IMR-90 (cell line): ENCODE measurements at regions not wholly inside any gene's neighbourhood (a gene's known extent, or its start where the extent isn't known, plus 50 kb on each side); places are given as distances from the start of the nearest gene placed in this dataset.

Source experiments
- ATAC-seq: fragments of 200-7000 bp; cut with Tn5 transposase; 2 replicates; pipeline ENCODE4 v1.9.1; 2020; ENCODE audit warnings: low read depth, mild to moderate bottlenecking, moderate library complexity
- BruUV-seq: library from RNA; stranded (reverse); fragments of 400-500 nt; replicated peaks from 2 replicates; lab custom pipeline; 2021; lab: Mats Ljungman, UMichigan
- CTCF ChIA-PET: fragments of 300-600 bp; formaldehyde crosslinking; extraction: SDS; loops from one replicate; lab custom pipeline; 2021; ENCODE audit warnings: antibody characterized with exemption; lab: Yijun Ruan, JAX
- POLR2A ChIA-PET: fragments of 300-600 bp; sonication (Branson Sonifier 250); formaldehyde crosslinking; loops from one replicate; lab custom pipeline; 2022; ENCODE audit warnings: antibody characterized with exemption; ENCODE audit not compliant: unreplicated experiment; lab: Charles Lee
- DNase-seq: peaks from one replicate; pipeline ENCODE4 v3.0.0; 2013
- H2AFZ ChIP-seq: replicated peaks from 2 replicates; pipeline ENCODE3; 2013; ENCODE audit warnings: low read length, mild to moderate bottlenecking; ENCODE audit not compliant: poor library complexity
- H2AK5ac ChIP-seq: 2 replicates; pipeline ENCODE4 v1.6.1; 2013; ENCODE audit warnings: low read depth, low read length, inconsistent platforms
- H2AK9ac ChIP-seq: replicated peaks from 2 replicates; pipeline ENCODE3; 2013; ENCODE audit warnings: mild to moderate bottlenecking, low read depth, low read length, moderate library complexity; ENCODE audit not compliant: poor library complexity
- H2BK120ac ChIP-seq: 2 replicates; pipeline ENCODE4 v1.6.1; 2013; ENCODE audit warnings: low read depth, low read length, inconsistent platforms
- H2BK15ac ChIP-seq: 3 replicates; pipeline ENCODE4 v1.6.1; 2013; ENCODE audit warnings: low read depth, low read length, inconsistent platforms
- H2BK20ac ChIP-seq: 2 replicates; pipeline ENCODE4 v1.6.1; 2013; ENCODE audit warnings: low read depth, mild to moderate bottlenecking, inconsistent platforms, low read length, moderate library complexity
- H2BK5ac ChIP-seq: 2 replicates; pipeline ENCODE4 v1.6.1; 2013; ENCODE audit warnings: mild to moderate bottlenecking, low read depth, low read length, inconsistent platforms; ENCODE audit not compliant: poor library complexity, severe bottlenecking
- H3K14ac ChIP-seq: replicated peaks from 2 replicates; pipeline ENCODE4 v1.6.1; 2013; ENCODE audit warnings: low read depth, low read length, inconsistent platforms
- H3K18ac ChIP-seq: 2 replicates; pipeline ENCODE4 v1.6.1; 2013; ENCODE audit warnings: low read depth, low read length, control low read depth
- H3K23ac ChIP-seq: 2 replicates; pipeline ENCODE4 v1.6.1; 2013; ENCODE audit warnings: low read depth, low read length, inconsistent platforms
- H3K27ac ChIP-seq: 2 replicates; pipeline ENCODE4 v1.5.1; 2013; ENCODE audit warnings: mild to moderate bottlenecking, control low read depth, low read length; ENCODE audit not compliant: insufficient read depth
- H3K27me3 ChIP-seq: 2 replicates; pipeline ENCODE4 v1.6.1; 2013; ENCODE audit warnings: low read length; ENCODE audit not compliant: control insufficient read depth, insufficient read depth
- H3K36me3 ChIP-seq: 2 replicates; pipeline ENCODE4 v1.6.1; 2013; ENCODE audit warnings: low read length, mixed read lengths; ENCODE audit not compliant: control insufficient read depth, insufficient read depth
- H3K4ac ChIP-seq: 2 replicates; pipeline ENCODE4 v1.6.1; 2013; ENCODE audit warnings: low read depth, low read length, inconsistent platforms
- H3K4me1 ChIP-seq: 2 replicates; pipeline ENCODE4 v1.6.1; 2013; ENCODE audit warnings: low read length, mixed read lengths; ENCODE audit not compliant: control insufficient read depth, insufficient read depth
- H3K4me2 ChIP-seq: 2 replicates; pipeline ENCODE4 v1.6.1; 2013; ENCODE audit warnings: low read depth, mild to moderate bottlenecking, control low read depth, low read length, moderate library complexity
- H3K4me3 ChIP-seq: 2 replicates; pipeline ENCODE4 v1.5.1; 2013; ENCODE audit warnings: low read depth, mild to moderate bottlenecking, control low read depth, low read length, moderate library complexity; ENCODE audit not compliant: insufficient read depth
- H3K56ac ChIP-seq: 2 replicates; pipeline ENCODE4 v1.6.1; 2013; ENCODE audit warnings: low read length, inconsistent platforms; ENCODE audit not compliant: insufficient read depth; ENCODE audit errors: extremely low read depth
- H3K79me1 ChIP-seq, 2 experiments: 2 replicates each; pipeline ENCODE4 v1.6.1; 2013; ENCODE audit warnings: low read length in 2 of 2, inconsistent platforms in 1 of 2, low read depth in 1 of 2
- H3K9ac ChIP-seq: 2 replicates; pipeline ENCODE4 v1.6.1; 2013; ENCODE audit warnings: low read depth, low read length, control low read depth
- H3K9me1 ChIP-seq: 2 replicates; pipeline ENCODE4 v1.6.1; 2013; ENCODE audit warnings: low read length, inconsistent platforms; ENCODE audit not compliant: insufficient read depth
- H3K9me3 ChIP-seq: 2 replicates; pipeline ENCODE4 v1.6.1; 2013; ENCODE audit warnings: low read length; ENCODE audit not compliant: control insufficient read depth, insufficient read depth
- H4K20me1 ChIP-seq: 2 replicates; pipeline ENCODE4 v1.6.1; 2013; ENCODE audit warnings: low read length, inconsistent platforms; ENCODE audit not compliant: insufficient read depth
- H4K5ac ChIP-seq: 2 replicates; pipeline ENCODE4 v1.6.1; 2013; ENCODE audit warnings: mild to moderate bottlenecking, low read depth, low read length, control low read depth
- H4K8ac ChIP-seq, 2 experiments: 2 replicates each; pipeline ENCODE4 v1.6.1; 2013; ENCODE audit warnings: low read depth in 2 of 2, low read length in 2 of 2, control low read depth in 1 of 2, inconsistent platforms in 1 of 2
- H4K91ac ChIP-seq: 2 replicates; pipeline ENCODE4 v1.6.1; 2013; ENCODE audit warnings: low read depth, low read length, inconsistent platforms; ENCODE audit not compliant: insufficient read depth
- BHLHE40 ChIP-seq: fragments of 150-350 bp; IDR thresholded peaks from 2 replicates; pipeline ENCODE4 v1.6.1; 2016; ENCODE audit warnings: mild to moderate bottlenecking, low read depth, low read length
- CEBPB ChIP-seq: IDR thresholded peaks from 2 replicates; pipeline ENCODE4 v1.6.1; 2012; ENCODE audit warnings: low read depth, low read length, improper control_type of control experiment
- FOS ChIP-seq: fragments of 150-350 bp; IDR thresholded peaks from 2 replicates; pipeline ENCODE4 v1.6.1; 2016; ENCODE audit warnings: low read depth, low read length
- MAFK ChIP-seq: IDR thresholded peaks from 2 replicates; pipeline ENCODE4 v1.6.1; 2012; ENCODE audit warnings: low read depth, low read length, improper control_type of control experiment
- MAZ ChIP-seq: IDR thresholded peaks from 2 replicates; pipeline ENCODE4 v1.6.1; 2012; ENCODE audit warnings: low read depth, mild to moderate bottlenecking, low read length, improper control_type of control experiment, moderate library complexity, borderline replicate concordance
- NFE2L2 ChIP-seq: fragments of 150-350 bp; IDR thresholded peaks from 2 replicates; pipeline ENCODE4 v1.6.1; 2016; ENCODE audit warnings: low read depth, mild to moderate bottlenecking, low read length
- SMC3 ChIP-seq: fragments of 150-350 bp; IDR thresholded peaks from 2 replicates; pipeline ENCODE4 v1.6.1; 2016; ENCODE audit warnings: low read depth, mild to moderate bottlenecking, antibody characterized with exemption, low read length, moderate library complexity
- WGBS, 2 experiments: methylation state at CpG; one replicate each; pipeline versions ENCODE4 v1.1.5 to v1.1.7; 2013; ENCODE audit warnings: missing lambda C conversion rate in 2 of 2; ENCODE audit not compliant: insufficient read length in 1 of 2; ENCODE audit errors: extremely low coverage in 2 of 2; 5-methylcytosine and 5-hydroxymethylcytosine counted together
- dilution Hi-C: fragments of 300-500 bp; cut with HindIII; formaldehyde crosslinking; loops from one replicate; pipeline ENCODE4 v1.14.3; 2018; ENCODE audit warnings: low sequenced_read_pairs; ENCODE audit not compliant: unreplicated experiment
- in situ Hi-C: fragments of 300-500 bp; cut with MboI; formaldehyde crosslinking; loops from 3 replicates; pipeline ENCODE4 v1.14.3; 2019; ENCODE audit warnings: low sequenced_read_pairs, inconsistent platforms, mixed read lengths
- intact Hi-C: fragments of 100-400 bp; cut with micrococcal nuclease; formaldehyde crosslinking; loops from 2 replicates; pipeline ENCODE4 v1.10.0; 2022

- Histone ChIP-seq H2AK5ac (no peak overlapping the region), H3K14ac (no peak overlapping the region), H3K79me1 (no peaks in the 10 kb centered on the region), H3K9me1 (no peaks in the 10 kb centered on the region), H2BK20ac (no peak overlapping the region), H3K9me3 (no peaks in the 10 kb centered on the region), H2AFZ (no peak overlapping the region), H3K18ac (no peak overlapping the region), H3K36me3 (no peaks in the 10 kb centered on the region), H3K4me2 (no peak overlapping the region), H3K9ac (no peak overlapping the region), H2BK15ac (no peak overlapping the region), H2BK5ac (no peak overlapping the region), H3K4ac (no peak overlapping the region), H3K27ac (no peak overlapping the region), H3K23ac (no peak overlapping the region), H3K4me1 (no peaks in the 10 kb centered on the region), H4K91ac (no peak overlapping the region), H4K5ac (no peak overlapping the region), H2AK9ac (no peak overlapping the region), H2BK120ac (no peak overlapping the region), H3K56ac (no peak overlapping the region), H4K8ac (no peak overlapping the region), H4K20me1 (no peaks in the 10 kb centered on the region), H3K27me3 (peaks cover 19% of the 10 kb centered on the region), H3K4me3 (no peak overlapping the region)
- BruUV-seq, result no TSS peak
- ATAC-seq (no peak), DNase-seq (no peak)
- WGBS, 2 experiments, result no CpG with 5 or more reads among the region's 6 CpGs
- in situ Hi-C loops, result no loop called here
- dilution Hi-C loops, result no loop called here
- intact Hi-C loops, result no loop called here
- TF ChIP-seq MAFK, result no peak
- no peak for TF ChIP-seq NFE2L2
- no peak for TF ChIP-seq BHLHE40
- no peak for TF ChIP-seq FOS
- no peak for TF ChIP-seq CEBPB
- no peak for TF ChIP-seq MAZ
- no peak for TF ChIP-seq SMC3
- POLR2A ChIA-PET, result no interaction called here
- CTCF ChIA-PET, result no interaction called here
Measured at GRCh38 chr4:4946416-4946815, 72.8 kb downstream of the CYTL1 start.
